ENCODE measurements at regions not wholly inside any gene's neighbourhood (a gene's known extent, or its start where the extent isn't known, plus 50 kb on each side); places are given as distances from the start of the nearest gene placed in this dataset.
A peak's percentile ranks its signal among the peaks of the same experiment; 100 is the strongest.

DNA sequence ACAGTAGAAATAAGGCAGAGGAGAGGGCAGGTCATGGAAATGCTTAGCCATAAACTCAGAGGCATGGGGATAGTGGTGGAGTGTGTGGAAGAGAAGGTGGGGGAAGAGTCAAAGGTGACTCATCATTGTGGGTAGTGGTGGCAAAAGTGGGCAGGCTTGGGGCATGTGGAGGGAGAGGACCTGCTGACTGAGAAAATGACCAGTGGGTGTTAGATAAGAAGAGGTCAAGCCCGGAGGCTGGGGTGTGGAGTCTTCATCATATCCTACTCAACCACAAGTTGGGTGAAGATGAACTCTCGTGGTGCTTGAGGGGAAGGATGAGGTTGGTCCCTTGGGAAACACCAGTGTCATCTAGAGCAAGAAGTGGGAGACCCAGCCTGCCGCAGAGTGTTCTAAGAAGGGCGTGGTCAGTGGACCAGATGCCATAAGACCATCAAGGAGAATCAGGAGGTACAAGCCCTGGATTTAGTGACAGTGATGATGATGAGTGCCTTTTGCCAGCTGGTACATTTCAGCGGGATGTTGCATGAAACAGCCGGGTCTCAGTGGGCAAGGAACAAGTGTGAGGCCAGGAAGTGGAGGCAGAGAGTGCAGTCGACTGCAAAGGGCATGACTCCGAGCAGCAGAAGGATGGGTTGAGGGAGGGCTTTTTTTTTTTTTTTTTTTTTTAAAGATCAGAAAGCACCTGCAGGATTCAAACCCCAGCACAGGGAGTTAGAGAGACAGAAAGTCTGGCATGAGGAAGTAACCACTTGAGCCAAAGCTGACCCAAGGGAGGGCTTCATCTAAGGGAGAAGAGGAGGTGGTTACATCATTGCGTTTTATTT is 122.6 kb upstream of the SPRED2 start:
- H3K36me3 ChIP-seq: no peaks in the 10 kb centered on the region
- H3K4me1 ChIP-seq: peaks cover 0 to 9% (median 0%) of the 10 kb centered on the region in 3 donors
- ATAC-seq: no peak
- H3K27me3 ChIP-seq: no peaks in the 10 kb centered on the region
- TF ChIP-seq POLR2A (IDR thresholded peaks at IDR 0.05): no peak
- TF ChIP-seq EP300 (IDR thresholded peaks at IDR 0.05): no peak
- TF ChIP-seq, protein P1, sequence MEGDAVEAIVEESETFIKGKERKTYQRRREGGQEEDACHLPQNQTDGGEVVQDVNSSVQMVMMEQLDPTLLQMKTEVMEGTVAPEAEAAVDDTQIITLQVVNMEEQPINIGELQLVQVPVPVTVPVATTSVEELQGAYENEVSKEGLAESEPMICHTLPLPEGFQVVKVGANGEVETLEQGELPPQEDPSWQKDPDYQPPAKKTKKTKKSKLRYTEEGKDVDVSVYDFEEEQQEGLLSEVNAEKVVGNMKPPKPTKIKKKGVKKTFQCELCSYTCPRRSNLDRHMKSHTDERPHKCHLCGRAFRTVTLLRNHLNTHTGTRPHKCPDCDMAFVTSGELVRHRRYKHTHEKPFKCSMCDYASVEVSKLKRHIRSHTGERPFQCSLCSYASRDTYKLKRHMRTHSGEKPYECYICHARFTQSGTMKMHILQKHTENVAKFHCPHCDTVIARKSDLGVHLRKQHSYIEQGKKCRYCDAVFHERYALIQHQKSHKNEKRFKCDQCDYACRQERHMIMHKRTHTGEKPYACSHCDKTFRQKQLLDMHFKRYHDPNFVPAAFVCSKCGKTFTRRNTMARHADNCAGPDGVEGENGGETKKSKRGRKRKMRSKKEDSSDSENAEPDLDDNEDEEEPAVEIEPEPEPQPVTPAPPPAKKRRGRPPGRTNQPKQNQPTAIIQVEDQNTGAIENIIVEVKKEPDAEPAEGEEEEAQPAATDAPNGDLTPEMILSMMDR (IDR thresholded peaks at IDR 0.05): no peak
- no peak for TF ChIP-seq POLR2AphosphoS5 (IDR thresholded peaks at IDR 0.05)
- H3K4me3 ChIP-seq: no peak overlapping the region
- 62 to 72% methylated on average over 5 to 9 of the region's 9 CpGs for WGBS, 2 donors (ENCODE audit: low coverage in 1 of 2)
- no peaks in the 10 kb centered on the region for H3K9me3 ChIP-seq
- H3K27ac ChIP-seq: no peak overlapping the region

DNA sequence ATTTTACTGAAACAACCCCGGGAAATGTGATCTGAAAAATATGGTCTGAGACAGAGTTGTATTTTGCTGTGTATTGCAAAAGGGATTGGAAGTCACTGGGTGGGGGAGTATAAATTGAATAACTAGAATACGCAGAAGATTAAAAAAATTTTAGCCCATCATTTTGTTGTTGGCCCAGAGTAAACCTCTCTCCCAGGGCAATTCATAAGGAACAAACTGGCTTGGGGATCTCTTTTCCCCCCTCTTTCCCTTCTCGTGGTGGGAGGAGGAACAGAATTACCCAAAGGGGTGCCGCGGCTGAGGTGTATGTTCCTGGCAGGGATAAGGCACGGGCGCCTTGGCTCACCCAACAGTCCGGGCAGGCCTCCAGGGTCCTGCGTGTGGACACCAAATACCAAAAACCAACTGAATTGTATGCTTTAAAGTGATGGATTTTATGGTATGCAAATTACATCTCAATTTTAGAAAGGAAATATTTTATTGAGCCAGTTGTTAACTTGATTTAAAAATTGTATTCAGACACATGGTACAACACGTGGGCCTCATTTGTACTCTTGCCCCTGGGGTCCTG is 121.2 kb upstream of the SPRED2 start:
- WGBS, 2 donors (ENCODE audit: low coverage in 1 of 2): 46 to 54% methylated on average over 9 to 10 of the region's 10 CpGs
- Histone ChIP-seq H3K9me3 (no peaks in the 10 kb centered on the region), H3K27ac (no peak overlapping the region), H3K4me1 (peaks cover 0 to 9% (median 0%) of the 10 kb centered on the region in 3 donors), H3K27me3 (no peaks in the 10 kb centered on the region), H3K4me3 (no peak overlapping the region), H3K36me3 (no peaks in the 10 kb centered on the region)
- TF ChIP-seq, protein P1 (IDR thresholded peaks at IDR 0.05): peak in 1 of 4 experiments; percentile 8
- TF ChIP-seq POLR2AphosphoS5 (IDR thresholded peaks at IDR 0.05): no peak
- no peak for TF ChIP-seq EP300 (IDR thresholded peaks at IDR 0.05)
- TF ChIP-seq POLR2A (IDR thresholded peaks at IDR 0.05): no peak
- no peak for ATAC-seq

DNA sequence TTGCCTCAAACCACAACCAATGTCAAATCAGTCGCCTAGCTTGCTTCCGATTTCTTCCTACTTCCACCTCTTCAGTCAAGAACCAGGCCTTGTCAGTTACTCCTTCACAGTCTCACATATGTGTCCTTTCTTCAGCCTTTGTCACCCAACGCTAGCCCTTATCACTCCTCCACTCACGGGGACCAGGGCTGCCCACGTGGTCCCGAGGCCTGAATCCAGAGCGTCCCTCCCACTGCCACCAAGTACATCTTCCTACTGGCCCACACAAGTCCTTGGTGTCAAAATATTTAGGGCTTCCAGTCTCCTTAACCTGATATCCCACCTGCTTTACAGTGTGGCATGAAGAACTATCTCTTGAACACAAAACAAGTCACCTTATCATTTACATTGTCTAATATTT is 119.1 kb upstream of the SPRED2 start:
- TF ChIP-seq POLR2A (IDR thresholded peaks at IDR 0.05) (no peak), POLR2AphosphoS5 (IDR thresholded peaks at IDR 0.05) (no peak), EP300 (IDR thresholded peaks at IDR 0.05) (no peak)
- TF ChIP-seq, protein P1 (IDR thresholded peaks at IDR 0.05): no peak
- ATAC-seq: no peak
- H3K36me3 ChIP-seq: no peaks in the 10 kb centered on the region
- no peaks in the 10 kb centered on the region for H3K9me3 ChIP-seq
- no peak overlapping the region for H3K27ac ChIP-seq
- WGBS, 2 donors (ENCODE audit: low coverage in 1 of 2): 78 to 91% methylated on average over 2 to 7 of the region's 7 CpGs
- peaks cover 0 to 10% (median under 1%) of the 10 kb centered on the region in 3 donors for H3K4me1 ChIP-seq
- no peak overlapping the region for H3K4me3 ChIP-seq
- H3K27me3 ChIP-seq: no peaks in the 10 kb centered on the region

GRCh38 chr2:65550246-65550645 is 117.8 kb upstream of the SPRED2 start:
- Histone ChIP-seq H3K36me3 (no peaks in the 10 kb centered on the region), H3K27me3 (no peaks in the 10 kb centered on the region), H3K9me3 (no peaks in the 10 kb centered on the region), H3K4me3 (no peak overlapping the region), H3K27ac (no peak overlapping the region), H3K4me1 (peaks cover 0 to 21% (median 4%) of the 10 kb centered on the region in 3 donors)
- TF ChIP-seq POLR2AphosphoS5 (IDR thresholded peaks at IDR 0.05): no peak
- TF ChIP-seq, protein P1 (IDR thresholded peaks at IDR 0.05): no peak
- TF ChIP-seq EP300 (IDR thresholded peaks at IDR 0.05): no peak
- no peak for TF ChIP-seq POLR2A (IDR thresholded peaks at IDR 0.05)
- 69 to 100% methylated on average over 2 to 6 of the region's 7 CpGs for WGBS, 2 donors (ENCODE audit: low coverage in 1 of 2)
- no peak for ATAC-seq

Measured in gastroesophageal sphincter (tissue), 4 donors.